WTC11 (cell line): ENCODE measurements at regions not wholly inside any gene's neighbourhood (a gene's known extent, or its start where the extent isn't known, plus 50 kb on each side); places are given as distances from the start of the nearest gene placed in this dataset.

Source experiments
- ATAC-seq: fragments of 200-7000 bp; cut with Tn5 transposase; 2 replicates; pipeline ENCODE4 v1.10.0; 2021; ENCODE audit warnings: mild to moderate bottlenecking, moderate library complexity
- CTCF ChIA-PET: fragments of 300-600 bp; sonication (Branson Sonifier 250); formaldehyde crosslinking; loops from one replicate; lab custom pipeline; 2021; ENCODE audit warnings: antibody characterized with exemption; lab: Charles Lee
- POLR2A ChIA-PET: fragments of 350-600 bp; sonication (Branson Sonifier 250); formaldehyde crosslinking; loops from one replicate; lab custom pipeline; 2021; ENCODE audit warnings: antibody characterized with exemption; lab: Charles Lee
- DNase-seq: peaks from one replicate; pipeline ENCODE4 v3.0.0; 2021; ENCODE audit warnings: low spot score
- H3K27ac Mint-ChIP-seq: 2 replicates; pipeline ENCODE4 v1.8.0; 2021; ENCODE audit warnings: mixed read lengths
- H3K27me3 Mint-ChIP-seq: 2 replicates; pipeline ENCODE4 v1.8.0; 2021; ENCODE audit warnings: low read depth, mild to moderate bottlenecking, moderate library complexity, mixed read lengths
- H3K36me3 Mint-ChIP-seq: 2 replicates; pipeline ENCODE4 v1.8.0; 2021; ENCODE audit warnings: mixed read lengths
- H3K4me1 Mint-ChIP-seq: 2 replicates; pipeline ENCODE4 v1.8.0; 2022; ENCODE audit warnings: mixed read lengths
- H3K4me3 Mint-ChIP-seq: 2 replicates; pipeline ENCODE4 v1.8.0; 2021; ENCODE audit warnings: mild to moderate bottlenecking, moderate library complexity, mixed read lengths
- H3K9me3 Mint-ChIP-seq: 2 replicates; pipeline ENCODE4 v1.8.0; 2021; ENCODE audit warnings: mixed read lengths
- ATF1 ChIP-seq: sonication (generic); formaldehyde crosslinking; IDR thresholded peaks from 2 replicates; pipeline ENCODE4 v1.8.1; 2023; ENCODE audit warnings: mild to moderate bottlenecking, moderate library complexity, missing genetic modification reagents
- CREB1 ChIP-seq: sonication (generic); formaldehyde crosslinking; IDR thresholded peaks from 2 replicates; pipeline ENCODE4 v1.8.0; 2023; ENCODE audit warnings: mild to moderate bottlenecking, missing genetic modification reagents
- ESRRA ChIP-seq: sonication (generic); formaldehyde crosslinking; IDR thresholded peaks from 2 replicates; pipeline ENCODE4 v1.8.1; 2022; ENCODE audit warnings: mild to moderate bottlenecking, missing genetic modification reagents, borderline replicate concordance
- GABPB1 ChIP-seq: sonication (generic); formaldehyde crosslinking; IDR thresholded peaks from 2 replicates; pipeline ENCODE4 v1.8.1; 2023; ENCODE audit warnings: mild to moderate bottlenecking, missing genetic modification reagents
- GRHL2 ChIP-seq: fragments of 250-450 bp; sonication (Bioruptor Pico); IDR thresholded peaks from 2 replicates; pipeline ENCODE4 v1.8.0; 2022; ENCODE audit warnings: mild to moderate bottlenecking, moderate library complexity; ENCODE audit not compliant: insufficient replicate concordance, severe bottlenecking
- IRF2 ChIP-seq: sonication (generic); formaldehyde crosslinking; IDR thresholded peaks from 2 replicates; pipeline ENCODE4 v1.8.0; 2022; ENCODE audit warnings: low read depth, missing genetic modification reagents, borderline replicate concordance
- NFE2L1 ChIP-seq: sonication (generic); formaldehyde crosslinking; IDR thresholded peaks from 2 replicates; pipeline ENCODE4 v1.8.1; 2023; ENCODE audit warnings: missing genetic modification reagents
- TEAD1 ChIP-seq: sonication (generic); formaldehyde crosslinking; IDR thresholded peaks from 2 replicates; pipeline ENCODE4 v1.8.0; 2022; ENCODE audit warnings: mild to moderate bottlenecking, missing genetic modification reagents
- ZBTB21 ChIP-seq: sonication (generic); formaldehyde crosslinking; IDR thresholded peaks from 2 replicates; pipeline ENCODE4 v1.8.1; 2023; ENCODE audit warnings: mild to moderate bottlenecking, missing genetic modification reagents, borderline replicate concordance
- ZNF263 ChIP-seq: sonication (generic); formaldehyde crosslinking; IDR thresholded peaks from 2 replicates; pipeline ENCODE4 v1.8.1; 2022; ENCODE audit warnings: low read depth, mild to moderate bottlenecking, moderate library complexity, missing genetic modification reagents
- ZNF396 ChIP-seq: fragments of 250-450 bp; sonication (Bioruptor Pico); IDR thresholded peaks from 2 replicates; pipeline ENCODE4 v1.8.0; 2021; ENCODE audit warnings: mild to moderate bottlenecking, moderate library complexity, borderline replicate concordance
- ZNF416 ChIP-seq: fragments of 250-450 bp; sonication (Bioruptor Pico); IDR thresholded peaks from 2 replicates; pipeline ENCODE4 v1.9.0; 2021; ENCODE audit warnings: mild to moderate bottlenecking, inconsistent platforms
- TF ChIP-seq, protein P1 (sequence below): fragments of 250-450 bp; sonication (Bioruptor Pico); IDR thresholded peaks from 2 replicates; pipeline ENCODE4 v1.8.0; 2021; ENCODE audit warnings: mild to moderate bottlenecking
- TF ChIP-seq, protein P2 (sequence below): fragments of 250-450 bp; sonication (Bioruptor Pico); conservative IDR thresholded peaks from 2 replicates; pipeline ENCODE4 v1.9.0; 2021; ENCODE audit warnings: mild to moderate bottlenecking
- TF ChIP-seq, protein P3 (sequence below): sonication (generic); formaldehyde crosslinking; conservative IDR thresholded peaks from 2 replicates; pipeline ENCODE4 v1.8.1; 2022; ENCODE audit warnings: mild to moderate bottlenecking, missing genetic modification reagents
- TF ChIP-seq, protein P4 (sequence below): sonication (generic); formaldehyde crosslinking; IDR thresholded peaks from 2 replicates; pipeline ENCODE4 v1.8.1; 2022; ENCODE audit warnings: mild to moderate bottlenecking, moderate library complexity, missing genetic modification reagents
- TF ChIP-seq, protein P5 (sequence below): sonication (generic); formaldehyde crosslinking; IDR thresholded peaks from 2 replicates; pipeline ENCODE4 v1.8.1; 2023; ENCODE audit warnings: mild to moderate bottlenecking, missing genetic modification reagents, moderate library complexity
- TF ChIP-seq, protein P6 (sequence below): fragments of 250-450 bp; sonication (Bioruptor Pico); IDR thresholded peaks from 2 replicates; pipeline ENCODE4 v1.9.0; 2021; ENCODE audit warnings: mild to moderate bottlenecking

DNA sequence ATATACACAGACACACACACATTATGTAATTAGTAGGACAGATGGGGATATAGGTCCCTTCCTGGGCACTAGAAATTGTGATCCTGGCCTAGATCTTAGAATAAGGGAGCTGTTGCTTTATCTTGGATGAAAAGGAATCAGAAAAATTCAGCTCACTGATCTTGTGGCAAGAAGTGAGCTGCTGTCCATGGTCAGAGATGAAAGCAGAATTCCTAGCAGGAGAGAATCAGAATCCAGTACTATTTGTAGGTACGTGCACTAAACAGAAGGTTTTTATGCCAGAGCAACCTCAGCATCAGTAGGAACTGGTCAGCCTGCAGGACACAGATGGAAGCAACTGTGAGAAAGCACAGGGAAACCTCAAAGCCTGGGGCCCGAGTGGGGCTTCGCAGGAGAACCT, 549.2 kb upstream of the POM121L12 start:
- CTCF ChIA-PET = no interaction called here
- H3K4me3 Mint-ChIP-seq = no peak overlapping the region
- TF ChIP-seq ZNF263 (CRISPR knock-in tag) (no peak), NFE2L1 (CRISPR knock-in tag) (no peak), TEAD1 (CRISPR knock-in tag) (no peak), GRHL2 (CRISPR knock-in tag) (no peak), ZNF396 (CRISPR knock-in tag) (no peak), ESRRA (CRISPR knock-in tag) (no peak), ATF1 (CRISPR knock-in tag) (no peak)
- TF ChIP-seq, protein P1, sequence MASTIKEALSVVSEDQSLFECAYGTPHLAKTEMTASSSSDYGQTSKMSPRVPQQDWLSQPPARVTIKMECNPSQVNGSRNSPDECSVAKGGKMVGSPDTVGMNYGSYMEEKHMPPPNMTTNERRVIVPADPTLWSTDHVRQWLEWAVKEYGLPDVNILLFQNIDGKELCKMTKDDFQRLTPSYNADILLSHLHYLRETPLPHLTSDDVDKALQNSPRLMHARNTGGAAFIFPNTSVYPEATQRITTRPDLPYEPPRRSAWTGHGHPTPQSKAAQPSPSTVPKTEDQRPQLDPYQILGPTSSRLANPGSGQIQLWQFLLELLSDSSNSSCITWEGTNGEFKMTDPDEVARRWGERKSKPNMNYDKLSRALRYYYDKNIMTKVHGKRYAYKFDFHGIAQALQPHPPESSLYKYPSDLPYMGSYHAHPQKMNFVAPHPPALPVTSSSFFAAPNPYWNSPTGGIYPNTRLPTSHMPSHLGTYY (CRISPR knock-in tag) = no peak
- TF ChIP-seq, protein P2, sequence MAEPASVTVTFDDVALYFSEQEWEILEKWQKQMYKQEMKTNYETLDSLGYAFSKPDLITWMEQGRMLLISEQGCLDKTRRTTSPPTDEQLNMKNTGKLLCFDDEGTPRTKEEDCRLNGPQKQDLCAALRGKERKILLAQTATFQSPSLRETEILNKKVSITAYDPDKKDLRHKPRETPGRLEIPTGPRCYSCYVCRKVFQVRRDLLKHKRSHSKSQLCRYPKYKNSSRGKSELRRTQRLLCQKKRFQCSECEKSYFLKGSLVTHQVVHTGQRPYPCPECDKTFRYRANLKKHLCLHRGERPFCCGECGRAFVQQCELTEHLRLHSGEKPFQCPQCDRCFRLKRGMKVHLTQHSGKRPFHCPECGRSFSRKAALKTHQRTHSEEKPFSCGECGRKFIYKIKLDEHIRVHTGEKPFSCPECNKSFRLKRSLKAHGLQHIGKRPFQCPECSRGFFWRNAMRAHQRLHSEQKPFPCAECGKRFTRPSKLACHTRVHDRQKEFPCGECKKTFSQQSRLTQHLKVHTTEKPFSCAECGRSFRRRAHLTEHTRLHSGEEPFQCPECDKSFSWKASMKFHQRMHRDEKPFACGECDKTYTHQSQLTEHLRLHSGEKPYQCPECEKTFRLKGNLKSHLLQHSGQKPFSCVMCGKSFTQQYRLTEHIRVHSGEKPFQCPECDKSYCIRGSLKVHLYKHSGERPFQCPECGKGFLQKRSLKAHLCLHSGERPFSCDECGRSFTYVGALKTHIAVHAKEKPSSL (CRISPR knock-in tag) = no peak
- TF ChIP-seq, protein P3, sequence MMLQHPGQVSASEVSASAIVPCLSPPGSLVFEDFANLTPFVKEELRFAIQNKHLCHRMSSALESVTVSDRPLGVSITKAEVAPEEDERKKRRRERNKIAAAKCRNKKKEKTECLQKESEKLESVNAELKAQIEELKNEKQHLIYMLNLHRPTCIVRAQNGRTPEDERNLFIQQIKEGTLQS = no peak
- TF ChIP-seq, all 79 proteins: peak for 0
- no peaks in the 10 kb centered on the region for H3K36me3 Mint-ChIP-seq
- POLR2A ChIA-PET = no interaction called here
- H3K27ac Mint-ChIP-seq = no peak overlapping the region
- DNase-seq (no peak), ATAC-seq (no peak)
- H3K4me1 Mint-ChIP-seq = peaks cover 11% of the 10 kb centered on the region
- H3K27me3 Mint-ChIP-seq = no peaks in the 10 kb centered on the region
- H3K9me3 Mint-ChIP-seq = peaks cover 7% of the 10 kb centered on the region; the same call in 1 of the 2 replicates

DNA sequence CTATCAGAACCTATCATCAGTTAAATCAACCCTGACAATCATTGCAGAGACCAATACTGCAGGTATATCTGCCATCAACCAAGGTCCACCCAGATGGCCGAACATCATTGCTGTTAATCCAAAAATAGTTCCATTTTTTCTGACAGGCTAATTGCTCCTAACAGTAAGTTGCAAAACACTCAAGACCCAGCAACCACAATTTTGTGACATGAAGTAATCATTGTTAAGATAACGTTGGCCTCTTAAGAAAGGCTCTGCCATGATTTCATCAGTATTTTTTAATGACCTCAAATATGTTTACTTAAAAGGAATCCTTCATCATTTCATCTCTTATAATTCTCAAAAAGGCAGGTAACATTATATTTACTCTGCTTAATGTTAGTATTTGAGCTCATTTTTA, 553.4 kb upstream of the POM121L12 start:
- H3K4me1 Mint-ChIP-seq = peaks cover 35% of the 10 kb centered on the region
- peaks cover 7% of the 10 kb centered on the region; the same call in 1 of the 2 replicates for H3K9me3 Mint-ChIP-seq
- H3K36me3 Mint-ChIP-seq = no peaks in the 10 kb centered on the region
- no peak for DNase-seq
- CTCF ChIA-PET = no interaction called here
- no peak overlapping the region for H3K27ac Mint-ChIP-seq
- no peak for TF ChIP-seq ZNF416 (CRISPR knock-in tag)
- TF ChIP-seq, protein P4, sequence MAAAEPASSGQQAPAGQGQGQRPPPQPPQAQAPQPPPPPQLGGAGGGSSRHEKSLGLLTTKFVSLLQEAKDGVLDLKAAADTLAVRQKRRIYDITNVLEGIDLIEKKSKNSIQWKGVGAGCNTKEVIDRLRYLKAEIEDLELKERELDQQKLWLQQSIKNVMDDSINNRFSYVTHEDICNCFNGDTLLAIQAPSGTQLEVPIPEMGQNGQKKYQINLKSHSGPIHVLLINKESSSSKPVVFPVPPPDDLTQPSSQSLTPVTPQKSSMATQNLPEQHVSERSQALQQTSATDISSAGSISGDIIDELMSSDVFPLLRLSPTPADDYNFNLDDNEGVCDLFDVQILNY (CRISPR knock-in tag) = no peak
- TF ChIP-seq, protein P5, sequence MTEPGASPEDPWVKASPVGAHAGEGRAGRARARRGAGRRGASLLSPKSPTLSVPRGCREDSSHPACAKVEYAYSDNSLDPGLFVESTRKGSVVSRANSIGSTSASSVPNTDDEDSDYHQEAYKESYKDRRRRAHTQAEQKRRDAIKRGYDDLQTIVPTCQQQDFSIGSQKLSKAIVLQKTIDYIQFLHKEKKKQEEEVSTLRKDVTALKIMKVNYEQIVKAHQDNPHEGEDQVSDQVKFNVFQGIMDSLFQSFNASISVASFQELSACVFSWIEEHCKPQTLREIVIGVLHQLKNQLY (CRISPR knock-in tag) = no peak
- no peak for TF ChIP-seq CREB1
- no peak for TF ChIP-seq IRF2
- no peak for TF ChIP-seq GABPB1
- no peak for TF ChIP-seq ZNF396 (CRISPR knock-in tag)
- TF ChIP-seq, protein P6, sequence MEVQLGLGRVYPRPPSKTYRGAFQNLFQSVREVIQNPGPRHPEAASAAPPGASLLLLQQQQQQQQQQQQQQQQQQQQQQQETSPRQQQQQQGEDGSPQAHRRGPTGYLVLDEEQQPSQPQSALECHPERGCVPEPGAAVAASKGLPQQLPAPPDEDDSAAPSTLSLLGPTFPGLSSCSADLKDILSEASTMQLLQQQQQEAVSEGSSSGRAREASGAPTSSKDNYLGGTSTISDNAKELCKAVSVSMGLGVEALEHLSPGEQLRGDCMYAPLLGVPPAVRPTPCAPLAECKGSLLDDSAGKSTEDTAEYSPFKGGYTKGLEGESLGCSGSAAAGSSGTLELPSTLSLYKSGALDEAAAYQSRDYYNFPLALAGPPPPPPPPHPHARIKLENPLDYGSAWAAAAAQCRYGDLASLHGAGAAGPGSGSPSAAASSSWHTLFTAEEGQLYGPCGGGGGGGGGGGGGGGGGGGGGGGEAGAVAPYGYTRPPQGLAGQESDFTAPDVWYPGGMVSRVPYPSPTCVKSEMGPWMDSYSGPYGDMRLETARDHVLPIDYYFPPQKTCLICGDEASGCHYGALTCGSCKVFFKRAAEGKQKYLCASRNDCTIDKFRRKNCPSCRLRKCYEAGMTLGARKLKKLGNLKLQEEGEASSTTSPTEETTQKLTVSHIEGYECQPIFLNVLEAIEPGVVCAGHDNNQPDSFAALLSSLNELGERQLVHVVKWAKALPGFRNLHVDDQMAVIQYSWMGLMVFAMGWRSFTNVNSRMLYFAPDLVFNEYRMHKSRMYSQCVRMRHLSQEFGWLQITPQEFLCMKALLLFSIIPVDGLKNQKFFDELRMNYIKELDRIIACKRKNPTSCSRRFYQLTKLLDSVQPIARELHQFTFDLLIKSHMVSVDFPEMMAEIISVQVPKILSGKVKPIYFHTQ (CRISPR knock-in tag) = no peak
- TF ChIP-seq ZBTB21 (CRISPR knock-in tag) = no peak
- TF ChIP-seq, all 79 proteins: peak for 0
- Mint-ChIP-seq H3K27me3 (no peaks in the 10 kb centered on the region), H3K4me3 (no peak overlapping the region)
- POLR2A ChIA-PET = no interaction called here
- ATAC-seq = no peak
